Caco-2 (cell line): ENCODE measurements at regions not wholly inside any gene's neighbourhood (a gene's known extent, or its start where the extent isn't known, plus 50 kb on each side); places are given as distances from the start of the nearest gene placed in this dataset.

Experiments
- BruUV-seq: library from RNA; stranded (reverse); fragments of 400-500 nt; replicated peaks from 2 replicates; lab custom pipeline; 2021; lab: Mats Ljungman, UMichigan
- CTCF ChIA-PET: fragments of 300-600 bp; sonication (Branson Sonifier 250); formaldehyde crosslinking; loops from one replicate; lab custom pipeline; 2022; ENCODE audit warnings: antibody characterized with exemption; lab: Charles Lee
- POLR2A ChIA-PET: fragments of 300-600 bp; sonication (Branson Sonifier 250); formaldehyde crosslinking; loops from one replicate; lab custom pipeline; 2022; ENCODE audit warnings: antibody characterized with exemption; lab: Charles Lee
- DNase-seq, 2 experiments: peaks; one replicate each; pipeline versions ENCODE4 v3.0.0 to v3.0.0-alpha.2; 2020 to 2022
- H3K27me3 ChIP-seq: replicated peaks from 2 replicates; pipeline ENCODE4 v1.6.0; 2011; ENCODE audit warnings: low read length; ENCODE audit not compliant: control insufficient read depth, insufficient read depth
- H3K36me3 ChIP-seq: 2 replicates; pipeline ENCODE4 v1.5.1; 2011; ENCODE audit warnings: low read length; ENCODE audit not compliant: control insufficient read depth, insufficient read depth
- H3K4me1 ChIP-seq: fragments of 250-450 bp; sonication (Bioruptor Pico); 2 replicates; pipeline ENCODE4 v1.5.1; 2020; ENCODE audit warnings: mild to moderate bottlenecking
- H3K4me3 ChIP-seq: 2 replicates; pipeline ENCODE4 v1.5.1; 2011; ENCODE audit warnings: low read depth, mild to moderate bottlenecking, control low read depth, low read length
- H3K9me3 ChIP-seq: fragments of 250-450 bp; sonication (Bioruptor Pico); 2 replicates; pipeline ENCODE4 v1.5.1; 2020; ENCODE audit warnings: mild to moderate bottlenecking, moderate library complexity
- H3K27ac Mint-ChIP-seq: one replicate; pipeline ENCODE4 v1.8.0; 2022; ENCODE audit warnings: mixed read lengths; ENCODE audit not compliant: unreplicated experiment
- H3K27me3 Mint-ChIP-seq: one replicate; pipeline ENCODE4 v1.8.0; 2022; ENCODE audit warnings: mixed read lengths; ENCODE audit not compliant: insufficient read depth, unreplicated experiment
- H3K36me3 Mint-ChIP-seq: one replicate; pipeline ENCODE4 v1.8.0; 2022; ENCODE audit warnings: mild to moderate bottlenecking, mixed read lengths; ENCODE audit not compliant: insufficient read depth, unreplicated experiment
- H3K4me1 Mint-ChIP-seq: one replicate; pipeline ENCODE4 v1.8.0; 2022; ENCODE audit warnings: low read depth, mixed read lengths; ENCODE audit not compliant: unreplicated experiment
- H3K4me3 Mint-ChIP-seq: one replicate; pipeline ENCODE4 v1.8.0; 2022; ENCODE audit warnings: mild to moderate bottlenecking, moderate library complexity, mixed read lengths; ENCODE audit not compliant: unreplicated experiment
- H3K9me3 Mint-ChIP-seq: one replicate; pipeline ENCODE4 v1.8.0; 2022; ENCODE audit warnings: mixed read lengths; ENCODE audit not compliant: unreplicated experiment
- CTCF ChIP-seq, 2 experiments: fragments of 200-600 bp in 1 of 2; IDR thresholded peaks; 1 replicate in 1 of 2; 2 replicates in 1 of 2; pipeline versions ENCODE4 v1.5.1 to v1.8.0; 2011 to 2022; ENCODE audit warnings: antibody characterized with exemption in 1 of 2, control low read depth in 1 of 2, inconsistent platforms in 1 of 2, low read depth in 1 of 2, low read length in 1 of 2, mild to moderate bottlenecking in 1 of 2, moderate library complexity in 1 of 2; ENCODE audit not compliant: insufficient read depth in 1 of 2, severe bottlenecking in 1 of 2, unreplicated experiment in 1 of 2
- intact Hi-C: fragments of 100-400 bp; cut with micrococcal nuclease; formaldehyde crosslinking; loops from one replicate; pipeline ENCODE4 v1.10.0; 2022; ENCODE audit not compliant: unreplicated experiment

- Mint-ChIP-seq H3K27ac (no peak overlapping the region), H3K4me1 (no peaks in the 10 kb centered on the region), H3K9me3 (no peaks in the 10 kb centered on the region), H3K36me3 (no peaks in the 10 kb centered on the region), H3K4me3 (no peak overlapping the region), H3K27me3 (no peaks in the 10 kb centered on the region)
- DNase-seq: no peak
- no peaks in the 10 kb centered on the region for H3K4me1 ChIP-seq
- H3K9me3 ChIP-seq: no peaks in the 10 kb centered on the region
- CTCF ChIA-PET: no interaction called here
- H3K4me3 ChIP-seq: no peak overlapping the region
- no TSS peak for BruUV-seq
- no peak for TF ChIP-seq CTCF (IDR thresholded peaks at IDR 0.05; ENCODE audit: insufficient read depth in 1 of 2, low read depth in 1 of 2, low read length in 1 of 2, severe bottlenecking in 1 of 2, unreplicated experiment in 1 of 2)
- H3K27me3 ChIP-seq: no peaks in the 10 kb centered on the region
- no peaks in the 10 kb centered on the region for H3K36me3 ChIP-seq
- POLR2A ChIA-PET: no interaction called here
- intact Hi-C loops: no loop called here
Measured at GRCh38 chr7:21269021-21269420, 158.9 kb upstream of the SP4 start.

- Mint-ChIP-seq H3K9me3 (peaks cover 10% of the 10 kb centered on the region), H3K36me3 (no peaks in the 10 kb centered on the region), H3K4me3 (no peak overlapping the region), H3K27ac (no peak overlapping the region), H3K27me3 (no peaks in the 10 kb centered on the region), H3K4me1 (no peaks in the 10 kb centered on the region)
- ChIA-PET CTCF (no interaction called here), POLR2A (no interaction called here)
- intact Hi-C loops: no loop called here
- DNase-seq: no peak
- Histone ChIP-seq H3K4me1 (no peaks in the 10 kb centered on the region), H3K9me3 (no peaks in the 10 kb centered on the region), H3K36me3 (no peaks in the 10 kb centered on the region), H3K27me3 (no peaks in the 10 kb centered on the region), H3K4me3 (no peak overlapping the region)
- no TSS peak for BruUV-seq
- no peak for TF ChIP-seq CTCF (IDR thresholded peaks at IDR 0.05; ENCODE audit: insufficient read depth in 1 of 2, low read depth in 1 of 2, low read length in 1 of 2, severe bottlenecking in 1 of 2, unreplicated experiment in 1 of 2)
Measured at GRCh38 chr7:21276471-21277035, 151.3 kb upstream of the SP4 start.

- no peak overlapping the region for H3K4me3 Mint-ChIP-seq
- BruUV-seq: no TSS peak
- H3K36me3 ChIP-seq: no peaks in the 10 kb centered on the region
- no peaks in the 10 kb centered on the region for H3K36me3 Mint-ChIP-seq
- no peaks in the 10 kb centered on the region for H3K4me1 ChIP-seq
- H3K27me3 ChIP-seq: no peaks in the 10 kb centered on the region
- intact Hi-C loops: no loop called here
- no peak for TF ChIP-seq CTCF (IDR thresholded peaks at IDR 0.05; ENCODE audit: insufficient read depth in 1 of 2, low read depth in 1 of 2, low read length in 1 of 2, severe bottlenecking in 1 of 2, unreplicated experiment in 1 of 2)
- H3K27ac Mint-ChIP-seq: no peak overlapping the region
- CTCF ChIA-PET: no interaction called here
- no peaks in the 10 kb centered on the region for H3K9me3 ChIP-seq
- H3K4me1 Mint-ChIP-seq: no peaks in the 10 kb centered on the region
- H3K9me3 Mint-ChIP-seq: peaks cover 10% of the 10 kb centered on the region
- POLR2A ChIA-PET: no interaction called here
- H3K4me3 ChIP-seq: no peak overlapping the region
- DNase-seq: no peak
- no peaks in the 10 kb centered on the region for H3K27me3 Mint-ChIP-seq
Measured at GRCh38 chr7:21278944-21279343, 148.9 kb upstream of the SP4 start.
